HPDE6-E6E7 (cell line): ENCODE measurements at regions not wholly inside any gene's neighbourhood (a gene's known extent, or its start where the extent isn't known, plus 50 kb on each side); places are given as distances from the start of the nearest gene placed in this dataset.
"Not testable (repeated sequence)": the region's sequence is repeated elsewhere in the genome, so short reads cannot be mapped to it uniquely, and the experiment has no call there.

Experiments
- DNase-seq: peaks from one replicate; pipeline ENCODE4 v3.0.0; 2011; ENCODE audit warnings: missing footprints; ENCODE audit errors: extremely low spot score

GRCh38 chr18:76307293-76307690, 187.8 kb downstream of the ZNF516 start:
- no peak for DNase-seq

GRCh38 chr18:76306685-76307292, 188.3 kb downstream of the ZNF516 start:
- no peak for DNase-seq

GRCh38 chr18:76285866-76286265, 209.2 kb downstream of the ZNF516 start:
- no peak for DNase-seq

- no peak for DNase-seq
Measured at GRCh38 chr18:76281565-76281964, 213.5 kb downstream of the ZNF516 start.

- no peak for DNase-seq
Measured at GRCh38 chr18:76277801-76278200, 217.2 kb downstream of the ZNF516 start.

GRCh38 chr18:76275727-76276313, 219.2 kb downstream of the ZNF516 start:
- no peak for DNase-seq

- no peak for DNase-seq
Measured at GRCh38 chr18:76274468-76275289, 220.4 kb downstream of the ZNF516 start.

GRCh38 chr18:76273956-76274355, 221.1 kb downstream of the ZNF516 start:
- DNase-seq: no peak

GRCh38 chr18:76273036-76273545, 222.0 kb downstream of the ZNF516 start:
- no peak for DNase-seq

- DNase-seq: not testable (repeated sequence)
Measured at GRCh38 chr18:76267423-76267822, 227.6 kb downstream of the ZNF516 start.

- no peak for DNase-seq
Measured at GRCh38 chr18:76266236-76266991, 228.6 kb downstream of the ZNF516 start.

- DNase-seq: no peak
Measured at GRCh38 chr18:76265497-76266235, 229.4 kb downstream of the ZNF516 start.

- DNase-seq: no peak
Measured at GRCh38 chr18:76264876-76265250, 230.2 kb downstream of the ZNF516 start.

- DNase-seq: no peak
Measured at GRCh38 chr18:76264198-76264875, 230.7 kb downstream of the ZNF516 start.

- DNase-seq: no peak
Measured at GRCh38 chr18:76263046-76264005, 231.7 kb downstream of the ZNF516 start.

- no peak for DNase-seq
Measured at GRCh38 chr18:76260941-76261472, 234.0 kb downstream of the ZNF516 start.

- no peak for DNase-seq
Measured at GRCh38 chr18:76259711-76260110, 235.3 kb downstream of the ZNF516 start.

GRCh38 chr18:76259096-76259495, 235.9 kb downstream of the ZNF516 start:
- DNase-seq: no peak

- DNase-seq: no peak
Measured at GRCh38 chr18:76258209-76258608, 236.8 kb downstream of the ZNF516 start.
